Stimulated activated CD4-positive, alpha-beta T cell treated with anti-CD3 and anti-CD28 coated beads, Interleukin-1b, Interleukin-23, amount 100 ng/mL, for 24 hours (primary cell): ENCODE measurements at regions not wholly inside any gene's neighbourhood (a gene's known extent, or its start where the extent isn't known, plus 50 kb on each side); places are given as distances from the start of the nearest gene placed in this dataset.

Source experiments
- DNase-seq, 4 experiments: peaks; one replicate each; pipeline ENCODE4 v3.0.0-alpha.2; 2020; ENCODE audit warnings: low read depth in 4 of 4, low spot score in 1 of 4

DNA sequence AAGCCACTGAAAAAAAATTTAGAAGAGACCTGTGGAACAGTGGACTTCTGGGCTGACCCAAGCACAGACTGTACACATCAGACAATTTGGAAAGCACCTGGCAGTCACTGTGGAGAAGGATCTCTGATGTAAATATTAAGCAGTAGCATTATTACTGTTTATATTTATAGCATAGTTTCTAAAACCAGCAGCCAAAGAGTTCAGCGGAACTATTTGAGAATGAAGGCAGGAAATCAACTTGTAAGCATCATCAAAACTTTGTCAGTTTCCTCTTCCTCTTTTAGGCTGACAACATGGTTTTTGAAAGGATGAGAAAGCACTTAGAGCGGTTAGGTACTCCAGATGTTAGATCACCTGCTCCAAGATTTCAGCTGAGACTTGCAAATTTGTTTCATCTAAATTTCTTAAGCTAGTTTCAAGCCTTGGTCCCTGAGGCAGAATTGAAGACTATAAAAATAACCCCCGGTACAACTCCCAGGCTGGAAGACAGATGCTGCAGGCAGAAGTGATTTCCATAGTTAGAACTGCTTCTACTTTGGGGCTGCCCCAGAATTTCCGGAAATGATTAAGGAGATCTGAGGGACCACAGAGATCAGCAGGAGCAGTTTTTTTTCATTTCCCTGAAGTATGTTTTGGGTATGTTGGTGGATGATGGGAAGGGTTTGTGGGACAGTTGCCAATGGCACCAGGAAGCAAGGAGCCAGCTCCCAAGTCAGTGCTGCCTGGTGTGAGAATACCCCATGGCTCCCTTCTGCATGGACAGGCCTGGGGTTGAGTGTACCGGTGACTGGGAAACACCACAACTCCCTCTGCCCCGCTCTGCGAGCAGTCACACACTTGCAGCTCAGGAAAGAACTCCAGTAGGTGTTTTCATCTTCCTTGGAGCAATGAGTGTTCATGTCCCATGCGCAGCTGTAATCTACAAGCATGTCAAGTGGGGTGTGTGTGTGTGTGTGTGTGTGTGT is 354.5 kb downstream of the NUAK1 start:
- no peak for DNase-seq

DNA sequence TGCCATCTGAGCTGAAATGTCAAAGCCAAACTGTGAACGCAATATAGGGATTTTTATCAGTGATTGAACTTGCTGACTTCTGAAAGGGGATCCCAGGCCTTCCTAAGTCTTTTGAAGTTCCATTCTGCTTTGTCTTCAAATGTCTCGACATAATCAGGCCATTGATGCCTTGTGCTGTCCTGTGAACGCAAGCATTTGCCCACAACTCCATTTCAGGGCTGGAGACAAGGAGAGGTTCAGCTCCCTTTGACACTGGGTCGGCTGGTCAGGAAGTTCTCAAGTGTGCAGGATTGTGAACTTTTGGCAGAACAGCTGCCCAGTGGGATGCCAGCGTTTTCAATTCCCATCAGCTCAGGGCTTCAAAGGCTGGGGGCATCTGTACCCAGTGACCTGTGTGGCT is 345.3 kb downstream of the NUAK1 start:
- no peak for DNase-seq

DNA sequence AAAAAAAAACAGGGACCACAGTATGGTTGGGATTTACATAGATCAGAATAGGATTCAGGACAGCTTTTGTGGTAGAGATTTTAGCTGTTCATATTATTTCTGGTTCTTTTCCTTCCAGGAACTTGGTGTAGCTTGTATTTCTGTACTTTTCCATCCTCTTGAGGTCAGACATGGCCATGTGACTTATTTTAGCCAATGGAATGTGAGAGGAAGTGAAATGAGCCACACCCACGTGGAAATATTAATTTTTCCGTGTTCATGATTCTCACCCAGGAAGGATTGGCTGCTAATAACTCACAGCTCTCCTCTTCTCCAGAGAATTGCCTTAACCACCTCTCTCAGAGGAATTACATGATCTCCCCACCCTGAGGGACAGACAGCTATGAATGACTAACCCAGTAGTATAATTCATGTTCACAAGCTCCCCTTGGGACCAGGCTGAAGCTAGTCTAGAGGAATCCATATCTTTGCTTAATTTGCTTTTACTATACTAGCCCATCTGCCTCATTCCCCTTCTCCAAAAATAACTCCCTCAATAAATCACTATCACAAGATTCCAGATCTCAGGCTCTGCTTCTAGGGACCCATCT is 340.4 kb downstream of the NUAK1 start:
- DNase-seq: no peak

DNA sequence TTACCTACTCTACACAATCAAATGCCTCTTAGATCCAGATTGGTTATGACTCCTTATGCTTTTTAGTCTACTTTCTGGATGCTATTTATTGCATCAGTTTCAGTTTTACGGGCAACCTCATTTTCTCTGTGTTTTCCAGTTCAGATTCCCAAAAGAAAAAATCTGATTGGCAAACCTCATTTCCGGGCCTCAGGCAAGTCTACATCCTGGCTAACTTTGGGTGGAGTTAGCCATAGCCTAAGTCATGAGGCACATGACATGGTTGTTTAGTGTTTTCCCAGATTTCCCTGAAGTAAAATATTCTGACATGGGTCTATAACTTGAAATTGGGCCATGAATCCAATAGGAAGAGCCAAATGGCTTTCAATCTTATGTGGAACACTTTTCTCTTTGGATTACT is 339.7 kb downstream of the NUAK1 start:
- DNase-seq: no peak

DNA sequence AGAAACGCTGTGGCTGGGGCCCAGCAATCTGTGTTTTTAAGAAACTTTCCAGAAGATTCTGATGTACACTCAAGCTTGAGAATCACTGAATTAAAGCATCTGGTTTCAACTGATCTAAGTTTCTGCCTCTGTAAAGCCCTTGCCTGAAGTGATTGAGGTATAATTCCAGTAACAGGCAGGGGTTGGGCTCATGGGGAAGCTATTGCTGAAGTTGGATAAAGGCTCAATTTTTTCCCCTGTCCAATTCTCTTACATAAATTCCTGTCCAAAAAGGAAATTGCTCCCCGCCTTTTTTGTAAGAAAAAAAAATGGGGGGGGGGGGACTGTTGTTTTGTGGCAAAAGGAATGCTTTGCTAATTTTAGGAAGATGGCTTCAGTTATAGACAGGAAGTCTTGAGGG is 337.4 kb downstream of the NUAK1 start:
- no peak for DNase-seq

DNA sequence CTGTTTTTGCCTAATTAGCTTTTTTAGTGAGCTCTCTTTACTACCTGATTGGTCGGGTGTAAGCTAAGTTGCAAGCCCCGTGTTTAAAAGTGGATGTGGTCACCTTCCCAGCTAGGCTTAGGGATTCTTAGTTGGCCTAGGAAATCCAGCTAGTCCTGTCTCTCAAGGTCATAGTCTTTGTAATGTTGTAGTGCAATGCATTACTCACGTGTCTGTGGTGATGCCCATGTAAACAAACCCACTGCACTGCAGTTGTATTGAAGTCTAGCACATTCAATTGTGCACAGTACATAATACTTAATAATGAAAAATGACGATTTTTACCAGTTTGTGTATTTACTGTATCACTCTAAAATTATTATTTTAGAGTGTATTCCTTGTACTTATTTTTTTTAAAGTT is 335.5 kb downstream of the NUAK1 start:
- no peak for DNase-seq

DNA sequence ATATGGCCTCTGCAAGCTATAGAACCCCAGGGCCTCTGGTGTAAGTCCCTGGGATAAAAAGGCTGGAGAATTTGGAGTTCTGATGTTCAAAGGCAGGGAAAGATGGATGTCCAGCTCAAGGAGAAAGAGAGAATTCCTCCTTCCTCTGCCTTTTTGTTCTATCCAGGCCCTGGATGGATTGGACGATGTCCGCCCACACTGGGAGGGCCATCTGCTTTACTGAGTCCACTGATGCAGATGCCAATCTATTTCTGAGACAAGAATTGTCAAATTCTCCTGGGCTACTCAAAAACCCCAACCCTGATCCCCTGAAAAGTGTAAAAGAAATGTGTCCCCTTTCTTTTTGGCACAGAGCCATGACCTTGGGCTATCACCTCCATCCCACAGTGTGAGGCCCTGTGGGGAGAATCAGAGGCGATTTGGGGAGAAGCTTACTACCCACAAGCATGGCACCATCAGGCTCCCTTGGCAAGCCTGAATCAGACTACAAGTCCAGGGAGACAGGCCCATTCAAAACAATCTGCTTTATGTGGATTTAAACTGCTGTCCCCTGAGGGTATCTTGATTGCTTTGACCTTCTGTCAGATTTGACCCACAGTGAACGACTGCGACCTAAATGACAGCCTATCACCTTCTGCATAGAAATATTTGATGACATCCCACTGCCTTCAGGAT is 334.0 kb downstream of the NUAK1 start:
- no peak for DNase-seq

DNA sequence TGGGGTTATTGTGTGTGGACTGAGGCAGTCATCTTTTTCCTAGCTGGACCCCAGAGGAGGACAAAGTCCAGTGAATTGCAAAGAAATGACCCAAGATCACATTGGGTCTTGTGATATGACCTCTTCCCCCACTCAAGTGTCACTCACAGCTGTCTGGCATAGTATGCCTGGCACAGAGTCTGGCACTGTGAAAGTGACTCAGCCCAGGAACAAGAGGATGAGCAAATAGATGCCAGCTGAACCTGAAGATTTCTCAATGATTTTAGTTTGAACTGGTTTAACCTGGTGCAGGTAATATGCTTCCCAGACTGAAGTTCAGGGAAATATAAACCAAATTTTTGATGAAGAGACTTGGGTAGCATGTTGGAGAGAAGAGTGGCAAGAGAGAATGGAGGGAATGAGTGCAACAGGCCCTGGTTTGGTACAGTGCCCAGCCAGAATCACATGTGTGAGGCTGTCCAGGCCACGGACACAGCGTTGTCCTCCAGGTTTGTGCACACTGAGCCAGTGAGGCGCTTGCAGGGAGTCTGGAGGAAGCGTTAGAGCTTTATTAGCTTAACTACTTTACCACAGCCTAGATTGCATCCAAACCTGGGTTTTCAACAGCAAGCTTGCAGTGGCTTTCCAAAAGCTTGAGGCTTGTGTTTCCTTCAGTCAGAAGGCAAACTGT is 332.9 kb downstream of the NUAK1 start:
- DNase-seq: no peak

DNA sequence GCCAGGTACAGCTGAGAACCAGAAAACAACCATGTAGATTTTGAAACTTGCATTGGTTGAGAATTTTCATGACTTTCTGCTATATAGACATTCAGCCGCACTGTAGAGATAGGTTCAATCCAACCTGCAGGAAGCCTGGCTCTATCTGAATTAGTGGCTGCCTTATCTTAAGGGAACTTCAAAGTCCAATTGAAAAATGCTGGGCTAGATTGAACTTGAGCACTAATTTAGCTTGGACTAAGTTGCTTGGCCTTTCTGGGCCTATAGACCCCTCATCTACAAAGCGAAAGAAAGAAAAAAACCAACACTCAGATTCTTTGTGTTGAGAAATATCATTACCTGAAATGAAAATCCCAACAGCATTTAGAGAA is 332.4 kb downstream of the NUAK1 start:
- no peak for DNase-seq

DNA sequence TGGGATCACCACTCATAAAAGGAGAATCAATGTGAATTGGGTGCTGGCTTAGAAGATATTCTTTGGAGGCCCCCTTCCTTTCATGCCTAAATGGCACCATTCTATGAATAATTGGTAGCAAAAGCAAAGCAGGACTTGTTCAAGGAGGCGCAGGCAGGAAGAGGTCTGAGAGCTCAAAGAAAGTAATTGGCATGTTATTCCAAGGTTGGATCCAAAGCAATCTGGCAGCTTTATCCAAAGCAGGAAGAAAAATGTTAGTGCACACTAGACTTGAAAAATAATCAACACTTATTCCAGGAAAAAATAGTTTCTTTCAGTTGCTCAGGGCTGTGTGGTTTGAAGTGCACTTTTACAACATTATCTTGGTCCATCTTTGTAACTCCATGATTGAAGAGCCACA is 326.4 kb downstream of the NUAK1 start:
- DNase-seq: no peak

DNA sequence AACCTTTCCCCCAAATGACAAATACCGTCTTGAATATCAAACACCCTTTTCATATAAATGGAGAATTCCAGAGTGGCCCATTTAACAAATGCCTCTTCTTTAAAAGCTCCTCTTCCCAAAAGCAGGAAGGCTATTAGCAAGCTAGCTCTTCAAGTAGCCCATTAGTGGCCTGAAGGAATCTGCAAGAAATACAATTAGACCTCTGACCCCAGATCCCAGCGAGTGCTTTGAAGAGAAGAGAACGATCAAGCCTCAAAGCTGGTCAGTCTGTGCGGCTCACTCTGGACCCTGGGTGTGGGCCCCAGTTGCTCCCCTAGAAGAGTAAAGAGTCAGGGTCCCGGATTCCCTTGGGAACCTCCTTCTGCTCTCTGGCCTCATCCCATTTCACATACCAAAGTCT is 325.6 kb downstream of the NUAK1 start:
- no peak for DNase-seq

DNA sequence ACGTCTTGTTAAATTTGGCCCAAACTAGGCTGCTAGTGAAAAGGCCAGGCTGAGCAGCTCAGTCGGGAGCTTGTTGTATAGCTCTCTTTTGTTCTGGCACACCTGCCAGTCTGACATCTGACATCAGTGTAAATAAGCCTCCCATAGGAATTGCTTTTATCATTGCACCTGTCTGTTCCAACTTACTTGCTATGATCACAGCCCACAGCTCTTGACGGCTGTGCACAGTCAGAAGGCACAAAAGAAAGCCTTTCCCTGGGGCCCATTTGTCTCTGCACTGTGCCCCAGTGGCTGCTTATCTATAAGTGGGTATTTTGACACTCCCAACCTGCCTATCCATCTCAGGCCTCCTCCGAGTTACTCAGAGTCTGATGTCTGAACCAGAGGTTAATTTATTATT is 324.5 kb downstream of the NUAK1 start:
- DNase-seq: no peak

DNA sequence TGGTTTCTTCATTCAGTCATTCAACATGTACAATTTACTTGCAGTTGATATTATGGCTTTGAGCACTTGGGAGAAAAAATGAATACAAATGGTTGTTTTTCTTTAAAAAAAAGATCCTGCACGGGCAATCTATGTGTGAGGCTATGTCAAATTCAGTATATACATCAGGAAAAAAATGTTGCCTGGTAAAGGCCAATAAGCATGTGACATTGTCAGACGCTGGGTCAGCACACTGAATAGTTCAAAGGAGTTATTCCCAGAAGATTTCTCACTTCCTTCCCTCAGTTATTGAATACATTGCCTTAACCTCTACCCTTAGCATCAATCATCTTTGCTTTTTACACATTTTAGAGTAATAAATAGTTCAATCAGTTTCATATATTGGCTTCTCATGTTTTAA is 319.2 kb downstream of the NUAK1 start:
- DNase-seq: no peak

DNA sequence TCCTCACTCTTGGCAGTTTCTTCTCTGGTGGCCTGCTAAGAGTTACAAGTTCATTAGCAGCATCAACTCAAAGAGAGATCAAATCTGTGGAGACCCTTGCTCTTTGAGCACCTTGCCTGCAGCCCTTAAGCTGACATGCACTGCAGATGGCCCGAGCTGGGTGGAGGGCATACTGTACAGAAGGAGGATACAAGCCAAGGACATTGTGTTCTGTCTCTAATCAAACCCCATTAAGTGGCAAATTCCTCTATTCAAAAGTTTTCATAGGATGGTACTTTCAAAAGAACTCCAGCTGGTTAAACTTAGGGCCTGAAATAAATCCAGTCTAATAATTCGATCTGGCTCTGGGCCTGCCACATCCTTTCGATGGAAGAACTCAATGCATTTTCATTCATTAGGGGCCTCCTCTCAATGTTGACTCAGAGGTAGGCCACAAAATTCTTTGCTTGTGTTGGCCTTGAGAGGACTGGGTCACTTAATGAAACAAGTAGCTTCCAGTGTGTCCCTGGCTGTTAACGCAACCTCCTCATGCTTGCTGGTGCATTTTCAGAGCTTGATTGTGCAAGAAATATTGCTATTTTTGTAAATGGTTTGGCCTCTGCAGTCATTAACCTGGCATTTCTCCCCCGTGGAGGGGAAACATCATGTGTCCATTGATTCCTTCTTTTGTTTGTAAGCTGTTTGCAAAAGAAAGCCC is 318.2 kb downstream of the NUAK1 start:
- DNase-seq: no peak

DNA sequence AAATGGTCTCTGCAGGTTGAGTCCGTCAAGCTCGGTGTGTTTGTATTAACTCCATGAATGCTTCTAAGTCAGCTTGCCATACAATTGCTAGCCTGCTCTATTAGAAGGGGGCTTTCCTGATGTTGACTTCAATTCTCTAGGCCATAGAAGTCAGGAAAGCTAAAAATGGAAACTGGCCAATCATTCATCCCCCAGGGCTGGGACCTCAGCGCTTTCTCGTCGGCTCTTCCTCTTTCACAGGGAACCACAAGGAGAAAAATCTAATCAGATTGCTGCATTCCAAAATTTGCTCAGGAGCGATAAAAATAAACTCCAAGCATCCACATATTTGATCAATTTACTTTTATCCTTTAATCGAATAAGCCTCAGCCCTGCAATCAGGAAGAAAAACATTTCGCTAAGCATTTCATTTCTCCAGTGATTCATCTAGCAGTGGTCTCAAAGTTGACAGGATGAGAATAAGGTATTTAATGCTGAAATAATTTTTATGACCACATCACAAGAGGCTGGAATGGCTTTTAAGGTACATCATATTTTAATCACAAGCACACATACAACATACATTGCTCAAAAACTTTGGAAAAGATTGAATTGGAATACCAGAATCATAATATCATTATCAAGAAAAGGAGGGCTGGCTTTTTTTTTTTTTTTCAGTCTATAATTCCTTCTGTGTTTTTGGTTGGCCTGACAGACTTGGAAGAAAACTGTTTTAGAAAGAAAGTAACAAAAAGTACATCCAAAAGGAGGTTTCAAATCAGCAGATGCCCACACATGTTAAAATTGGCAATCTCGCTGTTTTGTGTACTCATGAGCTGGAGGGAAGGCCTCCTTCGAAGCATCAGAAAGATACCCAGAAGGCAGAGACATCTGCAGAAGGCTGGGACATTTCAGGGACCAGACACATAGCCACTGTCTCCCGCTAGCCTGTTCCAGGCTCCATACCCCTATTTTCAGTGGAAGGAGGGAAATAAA is 316.3 kb downstream of the NUAK1 start:
- DNase-seq: no peak

DNA sequence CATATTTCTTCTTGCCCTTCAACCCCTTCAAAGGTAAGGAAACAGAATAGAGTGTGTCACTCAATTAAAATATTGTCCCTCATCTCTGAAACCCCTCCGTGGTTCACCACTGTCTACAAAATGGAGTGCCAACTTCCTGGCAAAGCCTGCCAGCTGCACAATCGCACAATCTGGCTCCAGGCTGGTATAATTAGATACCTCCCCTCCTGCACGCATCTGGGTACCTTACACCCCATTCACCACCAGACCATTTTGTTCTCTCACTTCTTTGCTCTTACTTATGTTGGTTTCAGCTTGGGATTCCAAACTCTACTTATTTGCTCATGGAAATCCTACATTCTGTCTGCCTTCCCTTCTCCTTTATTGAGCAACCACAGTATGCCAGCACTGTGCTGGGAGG is 314.9 kb downstream of the NUAK1 start:
- no peak for DNase-seq

DNA sequence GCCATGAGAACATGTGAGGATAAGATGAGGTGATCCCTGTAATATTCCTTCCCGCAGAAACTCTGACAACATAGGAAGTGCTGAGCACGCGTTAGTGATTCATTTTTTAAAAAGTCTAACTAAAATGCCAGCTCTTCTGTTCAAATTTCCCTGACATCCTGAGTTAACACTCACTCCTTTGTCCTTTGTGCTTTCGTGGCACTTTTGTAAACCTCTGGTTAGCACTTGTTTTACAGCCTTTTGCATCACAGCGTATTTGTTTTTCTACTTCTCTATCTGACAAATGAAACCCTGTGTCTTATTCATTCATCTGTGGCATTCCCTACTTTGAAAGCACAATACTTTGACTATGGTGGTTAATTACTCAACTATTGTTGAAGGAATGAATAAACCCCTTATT is 313.6 kb downstream of the NUAK1 start:
- no peak for DNase-seq

DNA sequence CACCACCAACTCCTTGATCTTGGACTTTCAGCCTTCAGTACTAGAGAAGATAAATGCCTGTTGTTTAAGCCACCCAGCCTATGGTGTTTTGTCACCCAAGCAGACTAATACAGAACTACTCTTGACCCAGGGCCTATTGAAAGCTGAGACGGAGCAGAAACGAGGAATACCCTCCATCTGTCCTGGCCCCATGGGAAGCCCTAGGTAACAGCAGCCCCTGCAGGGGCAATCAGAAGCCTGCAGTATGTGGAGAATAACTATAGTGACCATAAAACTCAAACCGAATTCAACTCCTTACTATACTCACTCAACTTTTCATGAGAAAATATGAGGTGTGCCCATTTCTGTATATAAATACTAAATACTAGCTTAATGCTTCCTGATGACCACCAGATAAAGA is 307.4 kb downstream of the NUAK1 start:
- DNase-seq: no peak

DNA sequence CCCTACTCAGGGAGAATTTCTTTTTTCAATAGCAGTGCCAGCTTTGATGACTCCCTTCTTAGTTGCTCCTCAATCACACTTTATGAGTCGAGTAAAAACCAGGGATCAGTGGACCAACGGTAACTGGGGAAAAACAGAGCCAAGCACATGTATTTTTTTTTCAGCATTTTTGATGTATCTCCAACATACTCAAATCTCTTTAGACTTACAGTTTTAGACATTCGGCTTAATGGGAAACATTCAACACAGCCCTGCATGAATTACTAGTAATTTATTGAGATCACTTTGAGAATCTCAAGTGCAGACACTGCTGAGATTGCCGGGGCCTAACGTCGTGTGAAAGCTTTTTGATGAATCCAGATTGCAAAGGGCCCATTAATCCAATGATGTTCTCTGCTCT is 306.7 kb downstream of the NUAK1 start:
- no peak for DNase-seq

DNA sequence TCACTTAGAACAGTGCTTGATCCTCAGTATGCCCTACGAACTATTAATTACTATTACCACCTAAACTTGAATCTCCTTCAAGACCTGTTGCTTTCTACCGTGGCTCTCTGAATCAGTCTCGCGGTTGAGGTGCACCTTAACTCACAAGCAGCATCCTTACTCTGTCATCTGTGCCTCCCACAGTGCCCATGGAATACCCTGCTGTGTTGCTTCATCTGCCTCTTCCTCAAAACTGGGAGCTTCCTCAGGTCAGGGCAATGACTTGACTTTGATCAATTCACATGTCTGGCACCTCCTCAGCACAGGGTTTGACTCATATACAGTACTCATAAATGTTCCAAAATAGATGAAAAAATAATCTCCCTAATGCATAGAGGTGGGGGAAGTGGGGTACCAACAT is 305.9 kb downstream of the NUAK1 start:
- no peak for DNase-seq
